ENCODE measurements at regions not wholly inside any gene's neighbourhood (a gene's known extent, or its start where the extent isn't known, plus 50 kb on each side); places are given as distances from the start of the nearest gene placed in this dataset.

DNA sequence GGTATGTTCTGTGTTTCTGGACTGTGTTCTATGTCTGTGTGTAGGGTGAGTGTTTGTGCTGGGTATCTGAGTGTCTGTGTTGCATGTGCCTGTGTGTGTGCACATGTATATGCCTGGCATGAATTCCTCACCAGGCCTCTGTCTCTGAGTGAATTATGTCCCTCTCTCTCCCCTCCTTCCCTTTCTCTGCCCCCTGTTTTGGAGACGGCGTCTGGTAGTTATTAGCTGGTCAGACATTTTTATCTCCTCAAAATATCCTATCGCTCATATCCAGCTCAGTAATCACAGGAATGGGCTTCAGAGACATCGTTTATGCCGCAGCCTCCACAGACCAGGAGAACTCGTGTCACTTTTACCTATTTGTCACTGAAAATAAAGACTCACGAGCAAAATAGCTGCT is 483.2 kb upstream of the BRINP1 start:
- TF ChIP-seq, protein P1, sequence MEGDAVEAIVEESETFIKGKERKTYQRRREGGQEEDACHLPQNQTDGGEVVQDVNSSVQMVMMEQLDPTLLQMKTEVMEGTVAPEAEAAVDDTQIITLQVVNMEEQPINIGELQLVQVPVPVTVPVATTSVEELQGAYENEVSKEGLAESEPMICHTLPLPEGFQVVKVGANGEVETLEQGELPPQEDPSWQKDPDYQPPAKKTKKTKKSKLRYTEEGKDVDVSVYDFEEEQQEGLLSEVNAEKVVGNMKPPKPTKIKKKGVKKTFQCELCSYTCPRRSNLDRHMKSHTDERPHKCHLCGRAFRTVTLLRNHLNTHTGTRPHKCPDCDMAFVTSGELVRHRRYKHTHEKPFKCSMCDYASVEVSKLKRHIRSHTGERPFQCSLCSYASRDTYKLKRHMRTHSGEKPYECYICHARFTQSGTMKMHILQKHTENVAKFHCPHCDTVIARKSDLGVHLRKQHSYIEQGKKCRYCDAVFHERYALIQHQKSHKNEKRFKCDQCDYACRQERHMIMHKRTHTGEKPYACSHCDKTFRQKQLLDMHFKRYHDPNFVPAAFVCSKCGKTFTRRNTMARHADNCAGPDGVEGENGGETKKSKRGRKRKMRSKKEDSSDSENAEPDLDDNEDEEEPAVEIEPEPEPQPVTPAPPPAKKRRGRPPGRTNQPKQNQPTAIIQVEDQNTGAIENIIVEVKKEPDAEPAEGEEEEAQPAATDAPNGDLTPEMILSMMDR (conservative IDR thresholded peaks at IDR 0.05; ENCODE audit: low read length), result no peak
- TF ChIP-seq EZH2phosphoT487 (IDR thresholded peaks at IDR 0.05; ENCODE audit: borderline replicate concordance, low read depth, low read length), result no peak

Measured in OCI-LY7 (cell line).